GM21528 (cell line): ENCODE measurements at regions not wholly inside any gene's neighbourhood (a gene's known extent, or its start where the extent isn't known, plus 50 kb on each side); places are given as distances from the start of the nearest gene placed in this dataset.
"Not testable (repeated sequence)": the region's sequence is repeated elsewhere in the genome, so short reads cannot be mapped to it uniquely, and the experiment has no call there.

Experiments
- ATAC-seq: cut with Tn5 transposase; IDR thresholded peaks from one replicate; pipeline ENCODE4 v1.9.1; 2021; ENCODE audit warnings: mild to moderate bottlenecking, moderate library complexity; ENCODE audit not compliant: unreplicated experiment, low FRiP score

GRCh38 chr7:136266457-136266856, 289.3 kb upstream of the MTPN start:
- ATAC-seq: no peak

GRCh38 chr7:136264304-136264703, 287.1 kb upstream of the MTPN start:
- ATAC-seq: not testable (repeated sequence)

GRCh38 chr7:136263112-136263860, 286.1 kb upstream of the MTPN start:
- ATAC-seq: not testable (repeated sequence)

GRCh38 chr7:136260591-136260990, 283.4 kb upstream of the MTPN start:
- ATAC-seq: not testable (repeated sequence)

- ATAC-seq: no peak
Observed at GRCh38 chr7:136259074-136259473, 281.9 kb upstream of the MTPN start.

GRCh38 chr7:136256491-136256890, 279.3 kb upstream of the MTPN start:
- no peak for ATAC-seq

- no peak for ATAC-seq
Observed at GRCh38 chr7:136254148-136254547, 277.0 kb upstream of the MTPN start.

GRCh38 chr7:136251826-136252225, 274.7 kb upstream of the MTPN start:
- no peak for ATAC-seq

GRCh38 chr7:136247211-136247610, 270.1 kb upstream of the MTPN start:
- ATAC-seq: no peak

- no peak for ATAC-seq
Observed at GRCh38 chr7:136245327-136246004, 268.3 kb upstream of the MTPN start.

GRCh38 chr7:136234040-136234439, 256.9 kb upstream of the MTPN start:
- ATAC-seq: no peak

- no peak for ATAC-seq
Observed at GRCh38 chr7:136230210-136230609, 253.1 kb upstream of the MTPN start.

- no peak for ATAC-seq
Observed at GRCh38 chr7:136229790-136230189, 252.6 kb upstream of the MTPN start.

- ATAC-seq: no peak
Observed at GRCh38 chr7:136228171-136228570, 251.0 kb upstream of the MTPN start.

GRCh38 chr7:136214356-136214755, 237.2 kb upstream of the MTPN start:
- no peak for ATAC-seq

- no peak for ATAC-seq
Observed at GRCh38 chr7:136213012-136213411, 235.9 kb upstream of the MTPN start.

- ATAC-seq: no peak
Observed at GRCh38 chr7:136210664-136211063, 233.5 kb upstream of the MTPN start.

GRCh38 chr7:136210079-136210478, 232.9 kb upstream of the MTPN start:
- ATAC-seq: no peak

GRCh38 chr7:136205956-136206355, 228.8 kb upstream of the MTPN start:
- no peak for ATAC-seq

GRCh38 chr7:136198168-136198567, 221.0 kb upstream of the MTPN start:
- no peak for ATAC-seq

GRCh38 chr7:136194878-136195277, 217.7 kb upstream of the MTPN start:
- ATAC-seq: no peak

GRCh38 chr7:136193940-136194339, 216.8 kb upstream of the MTPN start:
- no peak for ATAC-seq
